Activated CD8-positive, alpha-beta memory T cell treated with anti-CD3 and anti-CD28 coated beads, Interleukin-2, amount 50 U/mL, for 24 hours (primary cell): ENCODE measurements at regions not wholly inside any gene's neighbourhood (a gene's known extent, or its start where the extent isn't known, plus 50 kb on each side); places are given as distances from the start of the nearest gene placed in this dataset.

Experiments
- DNase-seq: peaks from one replicate; pipeline ENCODE4 v3.0.0-alpha.2; 2020; ENCODE audit errors: extremely low read depth

GRCh38 chr5:4225741-4226140 lies 630.1 kb downstream of the IRX1 start:
- DNase-seq, result no peak

- no peak for DNase-seq
Measured at GRCh38 chr5:4226565-4226964, 630.9 kb downstream of the IRX1 start.

DNA sequence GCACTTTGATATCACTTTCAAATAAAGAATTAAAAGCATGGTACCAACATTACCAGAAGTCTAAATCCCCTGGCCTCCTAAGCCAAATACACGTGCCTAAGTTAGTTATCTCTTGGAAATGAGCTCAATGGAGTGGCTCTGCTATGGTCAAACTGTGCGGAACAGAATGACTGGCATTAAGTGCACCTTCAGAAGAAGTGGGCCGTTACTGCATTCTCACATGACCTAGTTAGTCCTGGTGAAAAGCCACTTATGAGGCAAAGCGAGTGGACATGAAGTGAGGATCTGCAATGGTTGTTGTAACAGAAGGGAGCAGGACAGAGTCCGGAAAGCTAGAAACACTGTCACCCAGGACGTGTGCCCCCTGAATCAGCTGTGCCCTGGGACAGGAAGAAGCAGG lies 633.1 kb downstream of the IRX1 start:
- DNase-seq, result no peak

GRCh38 chr5:4229414-4230292 lies 634.0 kb downstream of the IRX1 start:
- DNase-seq, result no peak

DNA sequence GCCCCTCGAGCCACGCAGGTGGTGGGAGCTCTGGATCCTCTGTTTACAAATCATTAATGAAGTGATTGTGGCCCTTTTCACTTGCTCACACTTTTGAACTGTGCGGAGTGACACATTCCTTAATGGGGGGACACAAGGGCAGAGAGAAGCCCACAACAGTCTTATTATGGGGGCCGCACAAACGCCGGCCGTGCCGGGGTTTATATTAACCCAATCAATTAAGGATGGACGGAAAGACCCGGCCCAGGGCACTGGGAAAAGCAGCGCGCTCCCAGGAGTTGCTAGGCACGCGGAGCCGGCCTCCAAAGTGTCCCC lies 634.8 kb downstream of the IRX1 start:
- no peak for DNase-seq

DNA sequence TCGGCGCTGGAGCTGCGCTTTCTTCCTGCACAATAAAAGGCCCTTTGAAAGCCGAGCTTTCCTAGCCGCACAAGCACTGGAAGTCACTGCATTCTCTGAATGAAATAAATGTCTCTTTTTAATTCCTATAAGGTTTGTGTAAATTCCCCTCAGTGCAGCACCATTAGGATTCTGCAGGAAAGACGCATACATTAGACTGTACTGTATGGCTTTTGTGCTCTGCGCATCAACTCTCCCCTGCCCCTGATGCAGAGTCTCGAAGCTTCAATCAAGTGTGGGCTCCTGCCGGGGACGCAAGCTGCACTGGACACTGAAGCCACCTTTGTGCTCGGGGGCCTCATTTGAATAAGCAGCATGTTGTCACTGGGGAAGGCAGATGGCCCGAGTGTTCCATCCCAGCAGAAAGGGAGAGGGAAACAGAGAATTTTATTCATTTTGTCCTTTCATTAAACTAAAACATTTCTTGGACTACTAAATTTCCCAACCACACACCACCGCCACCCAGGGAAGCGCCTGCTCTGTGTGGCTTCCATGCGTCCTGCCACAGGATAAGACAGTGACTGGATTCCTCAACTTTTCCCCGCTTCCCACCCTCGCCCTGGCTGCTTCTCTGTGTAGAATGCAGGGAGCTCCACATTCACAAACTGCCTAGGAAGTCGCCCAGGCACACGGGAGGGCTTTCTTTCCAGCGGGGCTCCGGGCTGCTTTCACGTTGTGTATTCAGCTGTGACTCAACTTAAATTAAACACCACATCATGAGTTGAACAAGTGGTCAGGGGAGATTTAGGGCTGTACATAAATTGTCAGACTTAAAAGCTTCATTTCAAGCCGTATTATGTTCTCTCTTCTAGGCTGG lies 635.4 kb downstream of the IRX1 start:
- no peak for DNase-seq

DNA sequence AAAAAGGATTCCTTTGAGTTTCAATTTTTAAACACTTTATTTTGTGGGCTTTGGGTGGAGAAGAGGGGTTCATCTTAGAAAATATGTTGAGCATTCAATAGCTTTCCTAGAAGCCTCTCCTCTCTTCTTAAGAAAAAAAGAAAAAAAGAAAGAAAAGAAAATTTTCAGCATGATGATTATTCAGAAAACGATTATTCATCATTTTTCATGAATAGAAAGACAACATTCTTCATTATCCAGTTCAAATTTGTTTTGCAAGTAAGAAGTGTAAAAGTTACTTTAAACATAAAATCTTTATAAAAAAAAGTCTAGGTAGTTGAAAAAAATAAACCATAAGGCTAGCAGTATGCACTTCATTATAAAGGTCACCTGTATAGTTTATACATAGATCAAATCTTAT lies 636.5 kb downstream of the IRX1 start:
- no peak for DNase-seq

GRCh38 chr5:4233671-4234070 lies 638.0 kb downstream of the IRX1 start:
- DNase-seq, result no peak

DNA sequence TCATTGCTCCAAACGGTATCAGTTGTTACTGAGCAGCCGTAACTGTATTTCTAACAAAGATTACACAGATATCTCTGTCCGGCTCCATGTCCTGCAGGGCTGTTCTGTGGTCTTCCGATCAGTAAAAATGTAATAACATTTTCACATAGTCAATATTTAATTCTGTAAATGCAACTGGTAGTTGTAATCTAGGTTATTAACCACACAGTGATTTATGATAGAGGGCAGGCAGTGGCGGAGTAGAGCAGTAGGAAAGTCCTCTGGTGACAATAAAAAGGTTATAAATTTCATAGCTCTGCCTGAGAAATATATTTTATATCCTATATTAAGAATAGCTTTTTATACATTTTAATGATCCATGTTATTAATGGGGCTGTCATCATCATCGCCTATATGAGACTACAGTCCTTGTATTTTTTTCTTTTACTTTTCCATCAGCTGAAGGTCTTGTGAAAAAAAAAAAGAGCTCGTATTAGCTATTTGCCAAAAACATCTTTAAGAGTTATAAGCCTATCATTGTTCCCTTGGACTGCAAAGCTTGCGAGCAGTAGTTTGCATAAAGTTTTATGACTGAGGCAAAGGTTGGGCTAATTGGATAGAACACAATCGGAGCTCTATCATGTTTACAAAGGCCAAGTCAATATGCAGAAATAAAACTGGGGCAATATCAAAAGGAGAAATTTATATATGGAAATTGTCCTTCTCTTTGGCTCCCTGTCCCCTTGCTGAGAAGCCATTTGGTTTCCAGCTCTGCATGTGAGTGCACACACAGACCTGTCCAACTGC lies 648.0 kb downstream of the IRX1 start:
- DNase-seq, result no peak

GRCh38 chr5:4244306-4244705 lies 648.7 kb downstream of the IRX1 start:
- DNase-seq, result no peak

- DNase-seq, result no peak
Measured at GRCh38 chr5:4245076-4245475, 649.4 kb downstream of the IRX1 start.

- no peak for DNase-seq
Measured at GRCh38 chr5:4245511-4245910, 649.9 kb downstream of the IRX1 start.

GRCh38 chr5:4246447-4246846 lies 650.8 kb downstream of the IRX1 start:
- no peak for DNase-seq

- DNase-seq, result no peak
Measured at GRCh38 chr5:4250254-4250653, 654.6 kb downstream of the IRX1 start.

DNA sequence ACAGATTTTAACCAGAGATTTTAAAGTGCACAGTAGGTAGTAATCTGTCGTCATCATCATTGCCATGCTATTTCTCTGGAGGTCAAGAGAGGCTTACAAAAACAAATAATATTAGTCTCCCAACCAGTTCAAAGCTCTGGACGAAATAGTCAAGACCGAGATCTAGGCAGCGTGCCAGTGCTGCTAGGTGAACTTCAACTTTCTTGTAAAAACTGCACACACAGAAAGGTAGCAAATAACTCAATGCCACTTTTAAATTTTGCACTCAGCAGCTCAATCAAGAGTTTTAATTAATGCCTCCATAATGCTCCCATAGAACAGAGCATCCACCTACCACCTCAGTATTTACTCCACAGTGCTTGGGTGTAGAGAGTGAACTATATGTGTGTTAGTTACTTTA lies 656.8 kb downstream of the IRX1 start:
- DNase-seq, result no peak

GRCh38 chr5:4254736-4255135 lies 659.1 kb downstream of the IRX1 start:
- no peak for DNase-seq

GRCh38 chr5:4255441-4255840 lies 659.8 kb downstream of the IRX1 start:
- no peak for DNase-seq

DNA sequence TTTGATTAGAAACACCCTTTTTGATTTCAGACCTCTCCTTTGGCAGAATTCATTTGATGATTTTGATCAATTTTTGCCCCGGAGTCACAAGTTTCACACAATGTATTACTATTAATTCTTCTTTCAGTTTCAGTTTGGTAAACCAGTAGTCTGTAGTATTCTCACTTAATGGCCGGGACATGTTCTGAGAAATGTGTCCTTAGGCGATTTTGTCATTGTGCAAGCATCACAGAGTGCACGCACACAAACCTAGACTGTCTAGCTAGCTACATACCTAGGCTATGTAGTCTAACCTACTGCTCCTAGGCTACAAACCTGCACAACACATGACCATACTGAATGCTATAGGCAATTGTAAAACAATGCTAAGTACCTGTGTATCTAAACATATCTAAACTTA lies 662.5 kb downstream of the IRX1 start:
- no peak for DNase-seq

GRCh38 chr5:4271193-4271592 lies 675.6 kb downstream of the IRX1 start:
- DNase-seq, result no peak

DNA sequence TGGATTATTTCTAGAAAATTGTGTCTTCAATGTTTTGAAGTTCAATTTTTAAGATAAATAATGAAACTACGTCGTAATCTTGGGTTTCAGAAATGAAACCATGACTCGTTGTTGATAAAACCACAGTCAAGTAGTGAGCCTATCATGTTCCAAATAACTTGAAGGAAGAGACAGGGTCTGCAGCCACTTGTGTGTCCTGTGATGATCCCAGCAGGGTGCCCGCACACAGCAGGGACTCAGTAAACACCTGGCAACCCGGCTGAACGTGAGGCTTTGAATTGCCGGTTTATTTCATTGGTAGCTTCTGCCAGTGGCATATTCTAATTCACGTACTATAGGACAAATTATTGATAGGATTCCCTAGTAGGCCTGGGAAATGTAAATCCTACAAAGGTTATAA lies 679.6 kb downstream of the IRX1 start:
- no peak for DNase-seq

DNA sequence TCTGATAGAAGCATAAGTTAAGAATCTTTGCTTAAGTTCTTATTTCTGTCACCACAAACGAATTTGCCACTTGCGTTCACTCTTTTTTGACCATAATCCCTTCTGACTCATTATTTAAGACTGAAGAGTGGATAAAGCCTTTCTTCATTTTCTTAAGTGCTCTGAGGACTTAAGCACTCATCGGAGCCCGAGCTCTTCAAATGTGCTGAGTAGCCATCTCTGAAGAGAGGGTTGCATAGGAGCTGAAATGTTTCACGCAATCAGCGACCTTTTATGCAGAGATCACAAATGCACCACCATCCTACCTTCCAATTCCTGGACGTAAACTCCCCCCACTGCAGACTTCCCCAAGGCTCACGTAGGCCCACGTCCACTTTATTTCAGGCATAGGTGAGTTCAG lies 699.2 kb downstream of the IRX1 start:
- DNase-seq, result no peak

DNA sequence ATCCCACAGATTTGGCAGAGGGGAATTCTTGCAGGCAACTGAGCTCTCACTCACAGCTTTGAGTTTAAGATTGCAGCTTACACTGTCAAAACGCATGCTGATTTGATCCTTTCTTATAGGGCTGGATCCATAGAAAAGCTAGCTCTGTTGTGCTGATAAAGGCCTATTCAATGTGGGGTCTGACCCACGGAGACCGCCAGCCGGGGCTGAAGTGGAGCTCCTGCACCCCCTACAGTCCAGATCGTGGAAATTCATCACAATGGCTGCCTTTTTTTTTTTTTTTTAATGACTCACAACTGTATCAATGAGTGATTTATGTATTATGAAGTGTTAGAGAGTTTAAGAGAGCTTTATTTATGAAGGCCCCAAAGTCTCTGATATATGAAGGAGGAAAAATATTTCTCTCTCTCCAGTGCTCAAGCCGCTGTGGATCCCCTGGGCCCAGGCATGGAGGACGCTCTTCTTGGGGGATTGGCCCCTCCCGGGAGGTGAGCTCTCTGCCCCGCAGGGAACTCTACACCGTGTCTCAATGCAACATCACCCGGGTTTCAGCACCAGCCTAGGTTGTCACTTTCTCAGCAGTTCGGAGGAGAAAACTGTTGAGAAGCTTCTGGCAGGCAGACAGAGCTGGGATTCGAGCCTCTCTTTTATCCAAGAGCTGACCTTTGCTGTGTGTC lies 700.2 kb downstream of the IRX1 start:
- DNase-seq, result no peak
